ENCODE measurements at regions not wholly inside any gene's neighbourhood (a gene's known extent, or its start where the extent isn't known, plus 50 kb on each side); places are given as distances from the start of the nearest gene placed in this dataset.

- H2AFZ ChIP-seq (ENCODE audit: low read depth, low read length, poor library complexity, severe bottlenecking), result no peak overlapping the region
- no peaks in the 10 kb centered on the region for H3K9me3 ChIP-seq (ENCODE audit: control insufficient read depth in 1 of 2, insufficient read depth in 1 of 2, low read depth in 1 of 2, low read length in 2 of 2)
- POLR2A ChIA-PET, result no interaction called here
- no peak overlapping the region for H3K4me3 ChIP-seq (replicated peaks in 1 of 2; ENCODE audit: low read depth in 1 of 2, low read length in 2 of 2)
- CTCF ChIA-PET, result no interaction called here
- ATAC-seq (no peak), DNase-seq (ENCODE audit: low read depth, low spot score) (no peak)
- no peak overlapping the region for H3K27ac ChIP-seq (ENCODE audit: low read depth, low read length)
- no peaks in the 10 kb centered on the region for H4K20me1 ChIP-seq (ENCODE audit: insufficient read depth)
- no peak for TF ChIP-seq EZH2 (IDR thresholded peaks at IDR 0.05)
- TF ChIP-seq MAX (IDR thresholded peaks at IDR 0.05), result no peak
- no peak for TF ChIP-seq SIN3A (IDR thresholded peaks at IDR 0.05; ENCODE audit: low read depth)
- no peak for TF ChIP-seq RAD21 (IDR thresholded peaks at IDR 0.05; ENCODE audit: low read depth)
- TF ChIP-seq ATF3 (IDR thresholded peaks at IDR 0.05), result no peak
- no peak for TF ChIP-seq EGR1 (IDR thresholded peaks at IDR 0.05; ENCODE audit: low read depth)
- TF ChIP-seq TCF7L2 (IDR thresholded peaks at IDR 0.05; ENCODE audit: borderline replicate concordance, extremely low read depth, insufficient read depth, insufficient read length), result no peak
- no peak for TF ChIP-seq CTCF (IDR thresholded peaks at IDR 0.05 in 2 of 3, conservative IDR thresholded peaks at IDR 0.05 in 1 of 3; ENCODE audit: borderline replicate concordance in 1 of 3, insufficient read depth in 1 of 3, low read depth in 2 of 3, low read length in 2 of 3)
- TF ChIP-seq ZFX (IDR thresholded peaks at IDR 0.05), result no peak
- no peak for TF ChIP-seq REST (IDR thresholded peaks at IDR 0.05; ENCODE audit: low read depth)
- TF ChIP-seq POLR2A (IDR thresholded peaks at IDR 0.05; ENCODE audit: borderline replicate concordance, extremely low read depth, insufficient read depth, insufficient read length), result no peak
- TF ChIP-seq JUND (IDR thresholded peaks at IDR 0.05), result no peak
- H3K27me3 ChIP-seq (ENCODE audit: insufficient read depth, low read length), result no peaks in the 10 kb centered on the region
- no peak overlapping the region for H3K9ac ChIP-seq (ENCODE audit: low read length)
- RAD21 ChIA-PET (ENCODE audit: low non-redundant PET in 1 of 2, low total read pairs in 2 of 2, uncharacterized antibody in 2 of 2, unreplicated experiment in 2 of 2), result no interaction called here
- H3K4me1 ChIP-seq (ENCODE audit: control insufficient read depth in 1 of 2, insufficient read depth in 2 of 2, low read length in 2 of 2), result no peaks in the 10 kb centered on the region
- intact Hi-C loops (cut with micrococcal nuclease), result no loop called here
- H3K4me2 ChIP-seq (ENCODE audit: low read length), result no peak overlapping the region
- BruUV-seq (replicated peaks), result no TSS peak
- H3K9me2 ChIP-seq (ENCODE audit: insufficient read depth), result no peaks in the 10 kb centered on the region
- no peaks in the 10 kb centered on the region for H3K79me2 ChIP-seq (ENCODE audit: insufficient read depth, low read length)
- no peaks in the 10 kb centered on the region for H3K36me3 ChIP-seq (ENCODE audit: control insufficient read depth in 1 of 2, insufficient read depth in 2 of 2, low read length in 2 of 2)
Measured at GRCh38 chr9:29456940-29457339, 1883.7 kb upstream of the C9orf72 start.
